Transverse colon (tissue), 1 donor: ENCODE measurements at regions not wholly inside any gene's neighbourhood (a gene's known extent, or its start where the extent isn't known, plus 50 kb on each side); places are given as distances from the start of the nearest gene placed in this dataset.

Source experiments
- EP300 ChIP-seq: sonication (generic); formaldehyde crosslinking; IDR thresholded peaks from one replicate; pipeline ENCODE4 v1.6.1; 2017; ENCODE audit warnings: antibody characterized with exemption, low read depth
- POLR2A ChIP-seq: fragments of 450-650 bp; IDR thresholded peaks from one replicate; pipeline ENCODE4 v1.6.1; 2016; ENCODE audit warnings: antibody characterized with exemption, mild to moderate bottlenecking, moderate library complexity

GRCh38 chr10:29032169-29032568 lies 256.7 kb upstream of the LYZL1 start:
- TF ChIP-seq EP300 (no peak), POLR2A (no peak)
